Kidney epithelial cell (primary cell): ENCODE measurements at regions not wholly inside any gene's neighbourhood (a gene's known extent, or its start where the extent isn't known, plus 50 kb on each side); places are given as distances from the start of the nearest gene placed in this dataset.
A peak's percentile ranks its signal among the peaks of the same experiment; 100 is the strongest.

Experiments used
- DNase-seq: peaks from one replicate; pipeline ENCODE4 v3.0.0-alpha.2; 2010; ENCODE audit warnings: low read depth
- H3K27me3 ChIP-seq: 2 replicates; pipeline ENCODE4 v1.6.0; 2011; ENCODE audit warnings: low read length; ENCODE audit not compliant: control insufficient read depth, insufficient read depth
- H3K36me3 ChIP-seq: 2 replicates; pipeline ENCODE4 v1.5.1; 2011; ENCODE audit warnings: low read length; ENCODE audit not compliant: control insufficient read depth, insufficient read depth
- H3K4me3 ChIP-seq: 2 replicates; pipeline ENCODE4 v1.5.1; 2011; ENCODE audit warnings: low read depth, mild to moderate bottlenecking, control low read depth, low read length
- CTCF ChIP-seq: IDR thresholded peaks from 2 replicates; pipeline ENCODE4 v1.5.1; 2011; ENCODE audit warnings: mild to moderate bottlenecking, moderate library complexity, low read length, control low read depth, inconsistent platforms; ENCODE audit not compliant: insufficient read depth, poor library complexity, severe bottlenecking

GRCh38 chr13:111472559-111473460 is 152.4 kb downstream of the TEX29 start:
- Histone ChIP-seq H3K4me3 (no peak overlapping the region), H3K36me3 (no peaks in the 10 kb centered on the region), H3K27me3 (peaks cover 3% of the 10 kb centered on the region)
- no peak for DNase-seq
- no peak for TF ChIP-seq CTCF

GRCh38 chr13:111474136-111475002 is 153.9 kb downstream of the TEX29 start:
- Histone ChIP-seq H3K36me3 (no peaks in the 10 kb centered on the region), H3K4me3 (no peak overlapping the region), H3K27me3 (peaks cover 3% of the 10 kb centered on the region)
- DNase-seq = no peak
- TF ChIP-seq CTCF = peak; percentile 47

- TF ChIP-seq CTCF = no peak
- H3K36me3 ChIP-seq = no peaks in the 10 kb centered on the region
- DNase-seq = no peak
- H3K27me3 ChIP-seq = peaks cover 3% of the 10 kb centered on the region
- H3K4me3 ChIP-seq = no peak overlapping the region
These were observed 155.0 kb downstream of the TEX29 start for GRCh38 chr13:111475488-111475887.

GRCh38 chr13:111476197-111476596 is 155.8 kb downstream of the TEX29 start:
- DNase-seq = no peak
- no peak for TF ChIP-seq CTCF
- Histone ChIP-seq H3K4me3 (no peak overlapping the region), H3K36me3 (no peaks in the 10 kb centered on the region), H3K27me3 (peaks cover 3% of the 10 kb centered on the region)

GRCh38 chr13:111479412-111479811 is 159.0 kb downstream of the TEX29 start:
- peaks cover 3% of the 10 kb centered on the region for H3K27me3 ChIP-seq
- no peaks in the 10 kb centered on the region for H3K36me3 ChIP-seq
- no peak for TF ChIP-seq CTCF
- H3K4me3 ChIP-seq = no peak overlapping the region
- DNase-seq = no peak
